IMR-90 (cell line): ENCODE measurements at regions not wholly inside any gene's neighbourhood (a gene's known extent, or its start where the extent isn't known, plus 50 kb on each side); places are given as distances from the start of the nearest gene placed in this dataset.

Experiments
- ATAC-seq: fragments of 200-7000 bp; cut with Tn5 transposase; 2 replicates; pipeline ENCODE4 v1.9.1; 2020; ENCODE audit warnings: low read depth, mild to moderate bottlenecking, moderate library complexity
- BruUV-seq: library from RNA; stranded (reverse); fragments of 400-500 nt; replicated peaks from 2 replicates; lab custom pipeline; 2021; lab: Mats Ljungman, UMichigan
- CTCF ChIA-PET: fragments of 300-600 bp; formaldehyde crosslinking; extraction: SDS; loops from one replicate; lab custom pipeline; 2021; ENCODE audit warnings: antibody characterized with exemption; lab: Yijun Ruan, JAX
- POLR2A ChIA-PET: fragments of 300-600 bp; sonication (Branson Sonifier 250); formaldehyde crosslinking; loops from one replicate; lab custom pipeline; 2022; ENCODE audit warnings: antibody characterized with exemption; ENCODE audit not compliant: unreplicated experiment; lab: Charles Lee
- DNase-seq: peaks from one replicate; pipeline ENCODE4 v3.0.0; 2013
- H2AFZ ChIP-seq: replicated peaks from 2 replicates; pipeline ENCODE3; 2013; ENCODE audit warnings: low read length, mild to moderate bottlenecking; ENCODE audit not compliant: poor library complexity
- H2AK5ac ChIP-seq: 2 replicates; pipeline ENCODE4 v1.6.1; 2013; ENCODE audit warnings: low read depth, low read length, inconsistent platforms
- H2AK9ac ChIP-seq: replicated peaks from 2 replicates; pipeline ENCODE3; 2013; ENCODE audit warnings: mild to moderate bottlenecking, low read depth, low read length, moderate library complexity; ENCODE audit not compliant: poor library complexity
- H2BK120ac ChIP-seq: 2 replicates; pipeline ENCODE4 v1.6.1; 2013; ENCODE audit warnings: low read depth, low read length, inconsistent platforms
- H2BK15ac ChIP-seq: 3 replicates; pipeline ENCODE4 v1.6.1; 2013; ENCODE audit warnings: low read depth, low read length, inconsistent platforms
- H2BK20ac ChIP-seq: 2 replicates; pipeline ENCODE4 v1.6.1; 2013; ENCODE audit warnings: low read depth, mild to moderate bottlenecking, inconsistent platforms, low read length, moderate library complexity
- H2BK5ac ChIP-seq: 2 replicates; pipeline ENCODE4 v1.6.1; 2013; ENCODE audit warnings: mild to moderate bottlenecking, low read depth, low read length, inconsistent platforms; ENCODE audit not compliant: poor library complexity, severe bottlenecking
- H3K14ac ChIP-seq: replicated peaks from 2 replicates; pipeline ENCODE4 v1.6.1; 2013; ENCODE audit warnings: low read depth, low read length, inconsistent platforms
- H3K18ac ChIP-seq: 2 replicates; pipeline ENCODE4 v1.6.1; 2013; ENCODE audit warnings: low read depth, low read length, control low read depth
- H3K23ac ChIP-seq: 2 replicates; pipeline ENCODE4 v1.6.1; 2013; ENCODE audit warnings: low read depth, low read length, inconsistent platforms
- H3K27ac ChIP-seq: 2 replicates; pipeline ENCODE4 v1.5.1; 2013; ENCODE audit warnings: mild to moderate bottlenecking, control low read depth, low read length; ENCODE audit not compliant: insufficient read depth
- H3K27me3 ChIP-seq: 2 replicates; pipeline ENCODE4 v1.6.1; 2013; ENCODE audit warnings: low read length; ENCODE audit not compliant: control insufficient read depth, insufficient read depth
- H3K36me3 ChIP-seq: 2 replicates; pipeline ENCODE4 v1.6.1; 2013; ENCODE audit warnings: low read length, mixed read lengths; ENCODE audit not compliant: control insufficient read depth, insufficient read depth
- H3K4ac ChIP-seq: 2 replicates; pipeline ENCODE4 v1.6.1; 2013; ENCODE audit warnings: low read depth, low read length, inconsistent platforms
- H3K4me1 ChIP-seq: 2 replicates; pipeline ENCODE4 v1.6.1; 2013; ENCODE audit warnings: low read length, mixed read lengths; ENCODE audit not compliant: control insufficient read depth, insufficient read depth
- H3K4me2 ChIP-seq: 2 replicates; pipeline ENCODE4 v1.6.1; 2013; ENCODE audit warnings: low read depth, mild to moderate bottlenecking, control low read depth, low read length, moderate library complexity
- H3K4me3 ChIP-seq: 2 replicates; pipeline ENCODE4 v1.5.1; 2013; ENCODE audit warnings: low read depth, mild to moderate bottlenecking, control low read depth, low read length, moderate library complexity; ENCODE audit not compliant: insufficient read depth
- H3K56ac ChIP-seq: 2 replicates; pipeline ENCODE4 v1.6.1; 2013; ENCODE audit warnings: low read length, inconsistent platforms; ENCODE audit not compliant: insufficient read depth; ENCODE audit errors: extremely low read depth
- H3K79me1 ChIP-seq, 2 experiments: 2 replicates each; pipeline ENCODE4 v1.6.1; 2013; ENCODE audit warnings: low read length in 2 of 2, inconsistent platforms in 1 of 2, low read depth in 1 of 2
- H3K9ac ChIP-seq: 2 replicates; pipeline ENCODE4 v1.6.1; 2013; ENCODE audit warnings: low read depth, low read length, control low read depth
- H3K9me1 ChIP-seq: 2 replicates; pipeline ENCODE4 v1.6.1; 2013; ENCODE audit warnings: low read length, inconsistent platforms; ENCODE audit not compliant: insufficient read depth
- H3K9me3 ChIP-seq: 2 replicates; pipeline ENCODE4 v1.6.1; 2013; ENCODE audit warnings: low read length; ENCODE audit not compliant: control insufficient read depth, insufficient read depth
- H4K20me1 ChIP-seq: 2 replicates; pipeline ENCODE4 v1.6.1; 2013; ENCODE audit warnings: low read length, inconsistent platforms; ENCODE audit not compliant: insufficient read depth
- H4K5ac ChIP-seq: 2 replicates; pipeline ENCODE4 v1.6.1; 2013; ENCODE audit warnings: mild to moderate bottlenecking, low read depth, low read length, control low read depth
- H4K8ac ChIP-seq, 2 experiments: 2 replicates each; pipeline ENCODE4 v1.6.1; 2013; ENCODE audit warnings: low read depth in 2 of 2, low read length in 2 of 2, control low read depth in 1 of 2, inconsistent platforms in 1 of 2
- H4K91ac ChIP-seq: 2 replicates; pipeline ENCODE4 v1.6.1; 2013; ENCODE audit warnings: low read depth, low read length, inconsistent platforms; ENCODE audit not compliant: insufficient read depth
- WGBS, 2 experiments: methylation state at CpG; one replicate each; pipeline versions ENCODE4 v1.1.5 to v1.1.7; 2013; ENCODE audit warnings: missing lambda C conversion rate in 2 of 2; ENCODE audit not compliant: insufficient read length in 1 of 2; ENCODE audit errors: extremely low coverage in 2 of 2; 5-methylcytosine and 5-hydroxymethylcytosine counted together
- dilution Hi-C: fragments of 300-500 bp; cut with HindIII; formaldehyde crosslinking; loops from one replicate; pipeline ENCODE4 v1.14.3; 2018; ENCODE audit warnings: low sequenced_read_pairs; ENCODE audit not compliant: unreplicated experiment
- in situ Hi-C: fragments of 300-500 bp; cut with MboI; formaldehyde crosslinking; loops from 3 replicates; pipeline ENCODE4 v1.14.3; 2019; ENCODE audit warnings: low sequenced_read_pairs, inconsistent platforms, mixed read lengths
- intact Hi-C: fragments of 100-400 bp; cut with micrococcal nuclease; formaldehyde crosslinking; loops from 2 replicates; pipeline ENCODE4 v1.10.0; 2022
- TF ChIP-seq, protein P1 (sequence below): conservative IDR thresholded peaks from 2 replicates; pipeline ENCODE4 v1.5.1; 2012; ENCODE audit warnings: mild to moderate bottlenecking, low read depth, low read length, improper control_type of control experiment
- TF ChIP-seq, protein P2 (sequence below): fragments of 150-350 bp; IDR thresholded peaks from 2 replicates; pipeline ENCODE4 v1.6.1; 2016; ENCODE audit warnings: low read depth, mild to moderate bottlenecking, low read length, moderate library complexity, borderline replicate concordance

DNA sequence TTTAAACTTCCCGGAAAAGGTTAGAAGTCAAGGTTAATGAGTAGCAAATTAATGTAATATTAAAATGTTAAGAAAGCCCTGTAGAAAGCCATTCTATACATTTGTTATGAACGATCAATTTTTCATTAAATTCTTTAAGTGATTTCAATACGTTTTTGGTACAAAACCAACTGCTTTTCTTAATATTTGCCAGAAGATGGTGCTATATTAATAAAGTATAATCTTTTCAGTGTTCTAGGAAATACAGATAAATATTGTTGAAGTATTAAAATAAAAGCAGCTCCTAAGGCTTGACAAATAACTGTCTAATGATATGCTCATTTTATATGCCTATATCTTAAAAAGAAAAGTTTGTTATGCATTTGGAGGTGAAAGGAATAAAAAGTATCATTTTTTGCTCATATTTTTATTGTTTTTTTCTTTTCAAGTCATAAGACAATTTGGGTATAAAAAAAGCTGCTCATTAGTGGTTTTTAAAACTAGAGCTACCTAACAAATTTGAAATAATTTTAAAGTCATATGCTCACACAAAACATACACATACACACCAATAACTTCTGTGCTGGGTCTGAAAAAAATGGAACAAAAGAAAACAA, 130.3 kb upstream of the POT1 start:
- Histone ChIP-seq H3K9me1 (no peaks in the 10 kb centered on the region), H3K4me1 (peaks cover 5% of the 10 kb centered on the region; the same call in 1 of the 2 replicates), H3K9me3 (no peaks in the 10 kb centered on the region), H4K8ac (no peak overlapping the region), H4K91ac (no peak overlapping the region), H3K14ac (no peak overlapping the region), H3K9ac (no peak overlapping the region), H2AK9ac (no peak overlapping the region), H3K79me1 (no peaks in the 10 kb centered on the region), H2BK20ac (no peak overlapping the region), H3K4me3 (no peak overlapping the region), H3K36me3 (no peaks in the 10 kb centered on the region), H2BK120ac (no peak overlapping the region), H2AK5ac (no peak overlapping the region), H3K56ac (no peak overlapping the region), H2BK15ac (no peak overlapping the region), H4K20me1 (no peaks in the 10 kb centered on the region), H3K18ac (no peak overlapping the region), H2AFZ (no peak overlapping the region), H3K23ac (no peak overlapping the region), H4K5ac (no peak overlapping the region), H3K4ac (no peak overlapping the region), H3K27me3 (no peaks in the 10 kb centered on the region), H2BK5ac (no peak overlapping the region), H3K4me2 (no peak overlapping the region), H3K27ac (no peak overlapping the region)
- no TSS peak for BruUV-seq
- dilution Hi-C loops, result no loop called here
- no CpG with 5 or more reads among the region's 3 CpGs for WGBS, 2 experiments
- peak; percentile 3 for DNase-seq
- in situ Hi-C loops, result no loop called here
- intact Hi-C loops, result loop anchor here (5.0 kb wide), 1 partner anchor 612 kb away; no protein-coding TSS in a partner anchor
- no peak for ATAC-seq
- CTCF ChIA-PET, result interaction anchor here (0.6 to 1.0 kb wide), 4 partner anchors 66 to 140 kb away, joined by 3 read pairs; partner anchors contain the start of gene POT1
- POLR2A ChIA-PET, result no interaction called here
- TF ChIP-seq, protein P1, sequence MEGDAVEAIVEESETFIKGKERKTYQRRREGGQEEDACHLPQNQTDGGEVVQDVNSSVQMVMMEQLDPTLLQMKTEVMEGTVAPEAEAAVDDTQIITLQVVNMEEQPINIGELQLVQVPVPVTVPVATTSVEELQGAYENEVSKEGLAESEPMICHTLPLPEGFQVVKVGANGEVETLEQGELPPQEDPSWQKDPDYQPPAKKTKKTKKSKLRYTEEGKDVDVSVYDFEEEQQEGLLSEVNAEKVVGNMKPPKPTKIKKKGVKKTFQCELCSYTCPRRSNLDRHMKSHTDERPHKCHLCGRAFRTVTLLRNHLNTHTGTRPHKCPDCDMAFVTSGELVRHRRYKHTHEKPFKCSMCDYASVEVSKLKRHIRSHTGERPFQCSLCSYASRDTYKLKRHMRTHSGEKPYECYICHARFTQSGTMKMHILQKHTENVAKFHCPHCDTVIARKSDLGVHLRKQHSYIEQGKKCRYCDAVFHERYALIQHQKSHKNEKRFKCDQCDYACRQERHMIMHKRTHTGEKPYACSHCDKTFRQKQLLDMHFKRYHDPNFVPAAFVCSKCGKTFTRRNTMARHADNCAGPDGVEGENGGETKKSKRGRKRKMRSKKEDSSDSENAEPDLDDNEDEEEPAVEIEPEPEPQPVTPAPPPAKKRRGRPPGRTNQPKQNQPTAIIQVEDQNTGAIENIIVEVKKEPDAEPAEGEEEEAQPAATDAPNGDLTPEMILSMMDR, result peak; percentile 44
- TF ChIP-seq, protein P2, sequence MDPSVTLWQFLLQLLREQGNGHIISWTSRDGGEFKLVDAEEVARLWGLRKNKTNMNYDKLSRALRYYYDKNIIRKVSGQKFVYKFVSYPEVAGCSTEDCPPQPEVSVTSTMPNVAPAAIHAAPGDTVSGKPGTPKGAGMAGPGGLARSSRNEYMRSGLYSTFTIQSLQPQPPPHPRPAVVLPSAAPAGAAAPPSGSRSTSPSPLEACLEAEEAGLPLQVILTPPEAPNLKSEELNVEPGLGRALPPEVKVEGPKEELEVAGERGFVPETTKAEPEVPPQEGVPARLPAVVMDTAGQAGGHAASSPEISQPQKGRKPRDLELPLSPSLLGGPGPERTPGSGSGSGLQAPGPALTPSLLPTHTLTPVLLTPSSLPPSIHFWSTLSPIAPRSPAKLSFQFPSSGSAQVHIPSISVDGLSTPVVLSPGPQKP, result no peak
